Trophoblast cell (in vitro differentiated cells and primary cell): ENCODE measurements at regions not wholly inside any gene's neighbourhood (a gene's known extent, or its start where the extent isn't known, plus 50 kb on each side); places are given as distances from the start of the nearest gene placed in this dataset.

Source experiments
- DNase-seq, 2 donors: peaks; one replicate each; pipeline ENCODE4 v3.0.0-alpha.2; 2016
- H2AFZ ChIP-seq: 2 replicates; pipeline ENCODE4 v1.6.1; 2013; ENCODE audit warnings: low read length, moderate library complexity, mild to moderate bottlenecking; ENCODE audit not compliant: insufficient read depth, poor library complexity
- H2AK5ac ChIP-seq: 2 replicates; pipeline ENCODE4 v1.6.1; 2013; ENCODE audit warnings: mild to moderate bottlenecking, low read length
- H2BK120ac ChIP-seq: 2 replicates; pipeline ENCODE4 v1.6.1; 2013; ENCODE audit warnings: low read length, mild to moderate bottlenecking, moderate library complexity; ENCODE audit not compliant: insufficient read depth, poor library complexity
- H2BK12ac ChIP-seq: 2 replicates; pipeline ENCODE4 v1.6.1; 2013; ENCODE audit warnings: mild to moderate bottlenecking, low read length, moderate library complexity
- H2BK5ac ChIP-seq: 2 replicates; pipeline ENCODE4 v1.6.1; 2013; ENCODE audit warnings: low read length, low read depth, moderate library complexity, mild to moderate bottlenecking; ENCODE audit not compliant: poor library complexity
- H3K14ac ChIP-seq: 2 replicates; pipeline ENCODE4 v1.6.1; 2013; ENCODE audit warnings: mild to moderate bottlenecking, low read length
- H3K18ac ChIP-seq: 2 replicates; pipeline ENCODE4 v1.6.1; 2013; ENCODE audit warnings: mild to moderate bottlenecking, low read length
- H3K23ac ChIP-seq: 2 replicates; pipeline ENCODE4 v1.6.1; 2013; ENCODE audit warnings: low read length
- H3K27ac ChIP-seq: 2 replicates; pipeline ENCODE4 v1.5.1; 2013; ENCODE audit warnings: low read depth, mild to moderate bottlenecking, inconsistent platforms, low read length, moderate library complexity
- H3K27me3 ChIP-seq: 2 replicates; pipeline ENCODE4 v1.6.1; 2013; ENCODE audit warnings: inconsistent platforms, mild to moderate bottlenecking, low read length, moderate library complexity; ENCODE audit not compliant: insufficient read depth
- H3K36me3 ChIP-seq, 2 experiments: 1 replicate in 1 of 2; 2 replicates in 1 of 2; pipeline ENCODE4 v1.6.1; 2013; ENCODE audit warnings: low read length in 2 of 2, mild to moderate bottlenecking in 2 of 2, moderate library complexity in 1 of 2; ENCODE audit not compliant: insufficient read depth in 2 of 2, control insufficient read depth in 1 of 2
- H3K4ac ChIP-seq: 2 replicates; pipeline ENCODE4 v1.6.1; 2013; ENCODE audit warnings: low read depth, mild to moderate bottlenecking, low read length, moderate library complexity
- H3K4me1 ChIP-seq, 2 experiments: 1 replicate in 1 of 2; 2 replicates in 1 of 2; pipeline ENCODE4 v1.6.1; 2013; ENCODE audit warnings: low read length in 2 of 2, mild to moderate bottlenecking in 2 of 2, moderate library complexity in 1 of 2; ENCODE audit not compliant: insufficient read depth in 2 of 2, control insufficient read depth in 1 of 2
- H3K4me2 ChIP-seq: 2 replicates; pipeline ENCODE4 v1.6.1; 2013; ENCODE audit warnings: inconsistent platforms, mild to moderate bottlenecking, low read length, moderate library complexity
- H3K4me3 ChIP-seq: 2 replicates; pipeline ENCODE4 v1.5.1; 2013; ENCODE audit warnings: mild to moderate bottlenecking, low read depth, low read length, inconsistent platforms
- H3K79me1 ChIP-seq: one replicate; pipeline ENCODE4 v1.6.1; 2013; ENCODE audit warnings: low read length
- H3K79me2 ChIP-seq: 2 replicates; pipeline ENCODE4 v1.6.1; 2013; ENCODE audit warnings: low read length, mild to moderate bottlenecking; ENCODE audit not compliant: control insufficient read depth, insufficient read depth, poor library complexity
- H3K9ac ChIP-seq: 2 replicates; pipeline ENCODE4 v1.6.1; 2013; ENCODE audit warnings: mild to moderate bottlenecking, low read length
- H3K9me3 ChIP-seq: 2 replicates; pipeline ENCODE4 v1.6.1; 2013; ENCODE audit warnings: low read depth, mild to moderate bottlenecking, control low read depth, inconsistent platforms, low read length; ENCODE audit not compliant: insufficient read depth
- H4K12ac ChIP-seq: 2 replicates; pipeline ENCODE4 v1.6.1; 2013; ENCODE audit warnings: low read depth, mild to moderate bottlenecking, low read length, moderate library complexity
- H4K8ac ChIP-seq: 2 replicates; pipeline ENCODE4 v1.6.1; 2013; ENCODE audit warnings: low read depth, mild to moderate bottlenecking, low read length, moderate library complexity
- H4K91ac ChIP-seq: one replicate; pipeline ENCODE4 v1.6.1; 2013; ENCODE audit warnings: low read depth, mild to moderate bottlenecking, low read length, moderate library complexity
- WGBS: extraction: QIAGEN DNeasy Blood & Tissue Kit; methylation state at CpG from one replicate; pipeline ENCODE4 v1.1.7; 2013; ENCODE audit warnings: missing lambda C conversion rate; ENCODE audit not compliant: insufficient read length, insufficient coverage; ENCODE audit errors: extremely low coverage; 5-methylcytosine and 5-hydroxymethylcytosine counted together

GRCh38 chr6:103153016-103153415, 1706.7 kb downstream of the HACE1 start:
- Histone ChIP-seq H3K27ac (no peak overlapping the region), H3K4ac (no peak overlapping the region), H2BK120ac (no peak overlapping the region), H3K27me3 (no peaks in the 10 kb centered on the region), H3K9ac (no peak overlapping the region), H4K12ac (no peak overlapping the region), H4K91ac (no peak overlapping the region), H3K14ac (no peak overlapping the region), H3K23ac (no peak overlapping the region), H3K4me3 (no peak overlapping the region), H3K18ac (no peak overlapping the region), H3K4me2 (no peak overlapping the region), H3K9me3 (no peaks in the 10 kb centered on the region), H2BK5ac (no peak overlapping the region), H3K79me2 (no peaks in the 10 kb centered on the region), H3K36me3 (no peaks in the 10 kb centered on the region), H2AK5ac (no peak overlapping the region), H2AFZ (no peak overlapping the region), H4K8ac (no peak overlapping the region), H3K4me1 (no peaks in the 10 kb centered on the region), H3K79me1 (no peaks in the 10 kb centered on the region), H2BK12ac (no peak overlapping the region)
- no CpG with 5 or more reads among the region's 3 CpGs for WGBS
- no peak for DNase-seq

GRCh38 chr6:103142902-103143301, 1716.8 kb downstream of the HACE1 start:
- Histone ChIP-seq H3K23ac (no peak overlapping the region), H3K14ac (no peak overlapping the region), H2AFZ (no peak overlapping the region), H2BK120ac (no peak overlapping the region), H2AK5ac (no peak overlapping the region), H3K27ac (no peak overlapping the region), H3K4me3 (no peak overlapping the region), H3K79me1 (no peaks in the 10 kb centered on the region), H4K91ac (no peak overlapping the region), H3K9me3 (no peaks in the 10 kb centered on the region), H3K4ac (no peak overlapping the region), H2BK5ac (no peak overlapping the region), H2BK12ac (no peak overlapping the region), H4K12ac (no peak overlapping the region), H3K4me1 (no peaks in the 10 kb centered on the region), H3K18ac (no peak overlapping the region), H3K79me2 (no peaks in the 10 kb centered on the region), H3K27me3 (no peaks in the 10 kb centered on the region), H3K4me2 (no peak overlapping the region), H3K9ac (no peak overlapping the region), H4K8ac (no peak overlapping the region), H3K36me3 (no peaks in the 10 kb centered on the region)
- no CpG with 5 or more reads among the region's 2 CpGs for WGBS
- no peak for DNase-seq

GRCh38 chr6:103140308-103141027, 1719.3 kb downstream of the HACE1 start:
- no peak overlapping the region for H3K27ac ChIP-seq
- no peak overlapping the region for H3K14ac ChIP-seq
- no peaks in the 10 kb centered on the region for H3K79me1 ChIP-seq
- no peak overlapping the region for H3K9ac ChIP-seq
- no peak overlapping the region for H2AFZ ChIP-seq
- H3K4ac ChIP-seq: no peak overlapping the region
- H2AK5ac ChIP-seq: no peak overlapping the region
- H2BK5ac ChIP-seq: no peak overlapping the region
- no peak overlapping the region for H4K8ac ChIP-seq
- no peaks in the 10 kb centered on the region for H3K36me3 ChIP-seq
- H4K12ac ChIP-seq: no peak overlapping the region
- no CpG with 5 or more reads among the region's 6 CpGs for WGBS
- no peak overlapping the region for H4K91ac ChIP-seq
- H3K4me1 ChIP-seq: no peaks in the 10 kb centered on the region
- no peaks in the 10 kb centered on the region for H3K27me3 ChIP-seq
- no peak overlapping the region for H2BK120ac ChIP-seq
- H2BK12ac ChIP-seq: no peak overlapping the region
- H3K4me2 ChIP-seq: no peak overlapping the region
- DNase-seq: no peak
- H3K18ac ChIP-seq: no peak overlapping the region
- no peaks in the 10 kb centered on the region for H3K79me2 ChIP-seq
- H3K9me3 ChIP-seq: no peaks in the 10 kb centered on the region
- no peak overlapping the region for H3K23ac ChIP-seq
- no peak overlapping the region for H3K4me3 ChIP-seq

GRCh38 chr6:103139377-103139776, 1720.3 kb downstream of the HACE1 start:
- Histone ChIP-seq H3K79me1 (no peaks in the 10 kb centered on the region), H3K27me3 (no peaks in the 10 kb centered on the region), H3K36me3 (no peaks in the 10 kb centered on the region), H3K18ac (no peak overlapping the region), H3K4me3 (no peak overlapping the region), H3K9me3 (no peaks in the 10 kb centered on the region), H2AK5ac (no peak overlapping the region), H4K91ac (no peak overlapping the region), H2AFZ (no peak overlapping the region), H3K9ac (no peak overlapping the region), H4K8ac (no peak overlapping the region), H2BK12ac (no peak overlapping the region), H3K4me1 (no peaks in the 10 kb centered on the region), H3K27ac (no peak overlapping the region), H2BK120ac (no peak overlapping the region), H3K4me2 (no peak overlapping the region), H3K14ac (no peak overlapping the region), H4K12ac (no peak overlapping the region), H3K23ac (no peak overlapping the region), H3K4ac (no peak overlapping the region), H3K79me2 (no peaks in the 10 kb centered on the region), H2BK5ac (no peak overlapping the region)
- DNase-seq: no peak
